A673 (cell line): ENCODE measurements at regions not wholly inside any gene's neighbourhood (a gene's known extent, or its start where the extent isn't known, plus 50 kb on each side); places are given as distances from the start of the nearest gene placed in this dataset.

ENCODE experiments used
- BruUV-seq: library from RNA; stranded (reverse); fragments of 400-500 nt; replicated peaks from 2 replicates; lab custom pipeline; 2021; lab: Mats Ljungman, UMichigan
- CTCF ChIA-PET: fragments of 300-600 bp; sonication (Branson Sonifier 250); formaldehyde crosslinking; loops from one replicate; lab custom pipeline; 2022; ENCODE audit warnings: antibody characterized with exemption; lab: Charles Lee
- POLR2A ChIA-PET: fragments of 300-600 bp; sonication (Branson Sonifier 250); formaldehyde crosslinking; loops from one replicate; lab custom pipeline; 2022; ENCODE audit warnings: antibody characterized with exemption; ENCODE audit not compliant: low non-redundant PET; lab: Charles Lee
- DNase-seq: peaks from one replicate; pipeline ENCODE4 v3.0.0-alpha.2; 2015; ENCODE audit warnings: low spot score
- H3K27ac ChIP-seq: fragments of 200-600 bp; sonication (generic); 2 replicates; pipeline ENCODE4 v1.5.1; 2016; ENCODE audit warnings: mixed run types, low read depth, mild to moderate bottlenecking, mixed read lengths, antibody characterized with exemption, low read length; ENCODE audit not compliant: poor library complexity, severe bottlenecking
- H3K27me3 ChIP-seq: fragments of 200-600 bp; sonication (generic); replicated peaks from 2 replicates; pipeline ENCODE4 v1.6.1; 2017; ENCODE audit warnings: mixed run types, low read depth, mild to moderate bottlenecking, mixed read lengths, antibody characterized with exemption, low read length; ENCODE audit not compliant: insufficient read depth, poor library complexity
- H3K36me3 ChIP-seq: fragments of 200-600 bp; sonication (generic); 2 replicates; pipeline ENCODE4 v1.6.1; 2016; ENCODE audit warnings: mixed run types, mild to moderate bottlenecking, mixed read lengths, antibody characterized with exemption, low read length; ENCODE audit not compliant: insufficient read depth, poor library complexity, severe bottlenecking
- H3K4me1 ChIP-seq: fragments of 200-600 bp; sonication (generic); 2 replicates; pipeline ENCODE4 v1.6.1; 2017; ENCODE audit warnings: mixed run types, mild to moderate bottlenecking, mixed read lengths, antibody characterized with exemption, low read length; ENCODE audit not compliant: insufficient read depth, poor library complexity, severe bottlenecking
- H3K4me3 ChIP-seq: fragments of 200-600 bp; sonication (generic); 2 replicates; pipeline ENCODE4 v1.5.1; 2016; ENCODE audit warnings: low read depth, mixed run types, mild to moderate bottlenecking, mixed read lengths, low read length; ENCODE audit not compliant: poor library complexity, severe bottlenecking
- H3K9me3 ChIP-seq: fragments of 200-600 bp; sonication (generic); 2 replicates; pipeline ENCODE4 v1.6.1; 2016; ENCODE audit warnings: mixed run types, low read depth, mild to moderate bottlenecking, mixed read lengths, antibody characterized with exemption, low read length; ENCODE audit not compliant: poor library complexity, severe bottlenecking
- EZH2 ChIP-seq: fragments of 200-600 bp; sonication (generic); IDR thresholded peaks from 2 replicates; pipeline ENCODE4 v1.6.1; 2017; ENCODE audit warnings: borderline replicate concordance, low read depth, mild to moderate bottlenecking, mixed read lengths, antibody characterized with exemption, low read length; ENCODE audit not compliant: poor library complexity, severe bottlenecking
- intact Hi-C: fragments of 100-400 bp; cut with micrococcal nuclease; formaldehyde crosslinking; loops from one replicate; pipeline ENCODE4 v1.10.0; 2022; ENCODE audit not compliant: unreplicated experiment
- TF ChIP-seq, protein P1 (sequence below): fragments of 300-800, 200-600 bp; sonication (generic); conservative IDR thresholded peaks from 2 replicates; pipeline ENCODE4 v1.5.1; 2017; ENCODE audit warnings: low read depth, mild to moderate bottlenecking, antibody characterized with exemption, low read length, moderate library complexity, mixed read lengths

DNA sequence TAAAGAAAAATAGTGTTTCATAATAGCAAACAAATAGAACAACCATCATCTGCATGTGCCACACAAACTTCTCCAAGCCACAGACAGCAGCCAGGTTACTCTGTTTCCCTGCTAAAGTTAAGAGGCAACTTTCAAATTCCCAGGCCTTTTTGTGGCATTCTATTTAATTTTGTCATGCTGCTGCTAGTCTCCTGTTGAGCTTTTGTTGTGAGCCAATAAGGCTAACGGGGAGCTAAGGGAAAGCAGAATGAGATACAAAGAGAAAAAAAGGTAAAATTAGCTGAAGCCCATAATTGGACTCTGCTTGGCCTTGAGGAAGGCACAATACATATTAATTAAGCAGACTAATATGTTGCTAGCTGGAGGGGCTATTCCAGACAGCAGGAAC, 74.7 kb upstream of the GNAO1 start:
- H3K27ac ChIP-seq: no peak overlapping the region
- no TSS peak for BruUV-seq
- ChIA-PET POLR2A (no interaction called here), CTCF (no interaction called here)
- intact Hi-C loops: no loop called here
- H3K27me3 ChIP-seq: peaks cover 5% of the 10 kb centered on the region
- no peaks in the 10 kb centered on the region for H3K36me3 ChIP-seq
- no peak for DNase-seq
- H3K4me3 ChIP-seq: no peak overlapping the region
- H3K9me3 ChIP-seq: no peaks in the 10 kb centered on the region
- TF ChIP-seq EZH2: no peak
- TF ChIP-seq, protein P1, sequence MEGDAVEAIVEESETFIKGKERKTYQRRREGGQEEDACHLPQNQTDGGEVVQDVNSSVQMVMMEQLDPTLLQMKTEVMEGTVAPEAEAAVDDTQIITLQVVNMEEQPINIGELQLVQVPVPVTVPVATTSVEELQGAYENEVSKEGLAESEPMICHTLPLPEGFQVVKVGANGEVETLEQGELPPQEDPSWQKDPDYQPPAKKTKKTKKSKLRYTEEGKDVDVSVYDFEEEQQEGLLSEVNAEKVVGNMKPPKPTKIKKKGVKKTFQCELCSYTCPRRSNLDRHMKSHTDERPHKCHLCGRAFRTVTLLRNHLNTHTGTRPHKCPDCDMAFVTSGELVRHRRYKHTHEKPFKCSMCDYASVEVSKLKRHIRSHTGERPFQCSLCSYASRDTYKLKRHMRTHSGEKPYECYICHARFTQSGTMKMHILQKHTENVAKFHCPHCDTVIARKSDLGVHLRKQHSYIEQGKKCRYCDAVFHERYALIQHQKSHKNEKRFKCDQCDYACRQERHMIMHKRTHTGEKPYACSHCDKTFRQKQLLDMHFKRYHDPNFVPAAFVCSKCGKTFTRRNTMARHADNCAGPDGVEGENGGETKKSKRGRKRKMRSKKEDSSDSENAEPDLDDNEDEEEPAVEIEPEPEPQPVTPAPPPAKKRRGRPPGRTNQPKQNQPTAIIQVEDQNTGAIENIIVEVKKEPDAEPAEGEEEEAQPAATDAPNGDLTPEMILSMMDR: no peak
- H3K4me1 ChIP-seq: no peaks in the 10 kb centered on the region

DNA sequence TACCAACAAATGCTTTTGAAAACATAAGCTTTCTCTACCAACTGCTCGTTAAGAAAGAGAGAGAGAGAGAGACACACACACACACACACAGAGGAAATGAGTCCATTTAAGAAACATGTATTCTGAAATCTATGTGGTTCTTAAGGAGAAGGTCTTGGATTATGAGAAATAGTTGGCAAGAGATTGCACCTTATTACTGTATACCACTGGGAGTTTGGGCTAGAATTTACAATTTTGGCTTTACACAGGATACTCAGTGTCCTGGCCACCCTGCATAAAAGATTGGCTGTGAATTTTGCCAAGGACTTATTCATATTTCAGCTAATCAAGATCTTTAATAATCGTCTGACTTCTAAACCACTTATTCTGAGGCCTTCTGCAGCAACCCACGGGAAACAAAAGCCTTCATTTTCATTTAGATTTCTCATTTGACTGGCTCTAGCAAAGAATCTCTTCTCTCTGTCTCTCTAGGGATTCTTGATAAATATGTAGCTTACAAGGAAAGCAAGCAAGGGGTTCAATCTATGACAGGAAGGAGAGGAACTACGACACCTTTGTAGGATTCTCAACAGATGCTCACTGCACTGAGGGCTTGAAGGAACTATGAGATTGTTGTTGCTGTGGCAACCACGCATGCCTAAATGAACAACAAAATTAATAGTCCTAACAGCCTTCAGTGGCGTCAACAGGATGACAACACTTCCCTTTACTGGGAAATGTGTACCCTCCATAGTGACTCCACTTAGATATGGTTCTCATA, 75.3 kb upstream of the GNAO1 start:
- POLR2A ChIA-PET: no interaction called here
- DNase-seq: no peak
- H3K4me1 ChIP-seq: no peaks in the 10 kb centered on the region
- BruUV-seq: no TSS peak
- TF ChIP-seq EZH2: no peak
- TF ChIP-seq, protein P1: no peak
- H3K27ac ChIP-seq: no peak overlapping the region
- H3K4me3 ChIP-seq: no peak overlapping the region
- CTCF ChIA-PET: no interaction called here
- H3K36me3 ChIP-seq: no peaks in the 10 kb centered on the region
- no peaks in the 10 kb centered on the region for H3K9me3 ChIP-seq
- intact Hi-C loops: no loop called here
- H3K27me3 ChIP-seq: peaks cover 5% of the 10 kb centered on the region

DNA sequence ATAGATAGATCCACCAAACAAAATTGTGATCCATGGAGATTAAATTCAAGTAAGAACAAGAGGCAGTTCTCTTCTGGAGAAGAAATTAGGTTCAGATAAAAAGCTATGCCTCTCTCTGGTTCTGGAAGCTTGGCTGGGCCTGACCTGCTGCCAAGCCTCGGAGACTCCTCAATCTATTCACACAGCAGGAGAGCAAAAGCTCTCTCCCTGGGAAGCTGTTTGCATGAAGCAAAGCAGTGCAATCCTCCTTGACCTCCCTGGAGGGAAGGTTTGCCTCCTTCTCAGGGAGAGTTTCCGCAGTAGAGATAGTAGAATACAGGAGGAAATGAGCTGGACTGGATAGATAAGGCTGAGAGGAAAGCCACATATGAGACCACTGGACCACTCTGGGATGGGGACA, 78.1 kb upstream of the GNAO1 start:
- DNase-seq: no peak
- Histone ChIP-seq H3K27me3 (peaks cover 5% of the 10 kb centered on the region), H3K27ac (no peak overlapping the region), H3K9me3 (no peaks in the 10 kb centered on the region), H3K4me1 (no peaks in the 10 kb centered on the region), H3K36me3 (no peaks in the 10 kb centered on the region), H3K4me3 (no peak overlapping the region)
- no peak for TF ChIP-seq EZH2
- TF ChIP-seq, protein P1: no peak
- BruUV-seq: no TSS peak
- intact Hi-C loops: no loop called here
- CTCF ChIA-PET: no interaction called here
- POLR2A ChIA-PET: no interaction called here
